LNCAP (cell line): ENCODE measurements at regions not wholly inside any gene's neighbourhood (a gene's known extent, or its start where the extent isn't known, plus 50 kb on each side); places are given as distances from the start of the nearest gene placed in this dataset.

ENCODE experiments used
- CTCF ChIP-seq: fragments of 450-650 bp; IDR thresholded peaks from 2 replicates; pipeline ENCODE4 v1.5.1; 2017; ENCODE audit warnings: mild to moderate bottlenecking

- no peak for TF ChIP-seq CTCF
These were observed 237.3 kb downstream of the USP46 start for GRCh38 chr4:52421811-52422213.

- TF ChIP-seq CTCF: no peak
These were observed 235.1 kb downstream of the USP46 start for GRCh38 chr4:52423967-52424366.

GRCh38 chr4:52425751-52426326 is 233.3 kb downstream of the USP46 start:
- TF ChIP-seq CTCF: no peak

GRCh38 chr4:52431410-52431809 is 227.7 kb downstream of the USP46 start:
- TF ChIP-seq CTCF: no peak

GRCh38 chr4:52431869-52432268 is 227.2 kb downstream of the USP46 start:
- no peak for TF ChIP-seq CTCF

GRCh38 chr4:52472444-52472843 is 186.7 kb downstream of the USP46 start:
- TF ChIP-seq CTCF: no peak

GRCh38 chr4:52477191-52477780 is 181.8 kb downstream of the USP46 start:
- TF ChIP-seq CTCF: no peak
